ENCODE measurements at regions not wholly inside any gene's neighbourhood (a gene's known extent, or its start where the extent isn't known, plus 50 kb on each side); places are given as distances from the start of the nearest gene placed in this dataset.

- no peak for TF ChIP-seq POLR2A (IDR thresholded peaks at IDR 0.05; ENCODE audit: low read length)
- TF ChIP-seq GATA1 (IDR thresholded peaks at IDR 0.05; ENCODE audit: low read depth, low read length) = no peak
- no peak for DNase-seq
Measured at GRCh38 chr5:85096421-85096820, 711.7 kb upstream of the EDIL3 start.

GRCh38 chr5:85108471-85108870 is 723.8 kb upstream of the EDIL3 start:
- TF ChIP-seq POLR2A (IDR thresholded peaks at IDR 0.05; ENCODE audit: low read length) (no peak), GATA1 (IDR thresholded peaks at IDR 0.05; ENCODE audit: low read depth, low read length) (no peak)
- no peak for DNase-seq

- DNase-seq = no peak
- no peak for TF ChIP-seq GATA1 (IDR thresholded peaks at IDR 0.05; ENCODE audit: low read depth, low read length)
- no peak for TF ChIP-seq POLR2A (IDR thresholded peaks at IDR 0.05; ENCODE audit: low read length)
Measured at GRCh38 chr5:85109616-85110015, 724.9 kb upstream of the EDIL3 start.

DNA sequence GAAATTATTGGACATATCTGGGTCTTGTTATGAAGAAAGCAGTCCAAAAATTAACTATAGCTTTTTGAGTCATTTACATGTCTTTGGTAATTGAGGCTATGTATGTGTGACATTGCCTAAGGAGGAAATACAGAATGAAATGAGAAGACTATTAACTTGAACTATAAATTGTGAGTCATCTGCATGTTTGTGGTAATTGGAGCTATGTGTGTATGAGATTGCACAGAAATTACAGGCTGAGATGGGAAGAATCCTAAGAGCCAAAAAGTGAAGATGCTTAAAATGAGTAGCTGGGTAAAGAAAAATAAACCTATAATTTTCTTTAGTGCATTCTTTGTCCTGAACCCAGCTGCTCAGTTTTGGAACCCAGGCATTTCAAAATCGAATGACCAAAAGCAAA is 747.6 kb upstream of the EDIL3 start:
- TF ChIP-seq POLR2A (IDR thresholded peaks at IDR 0.05; ENCODE audit: low read length) (no peak), GATA1 (IDR thresholded peaks at IDR 0.05; ENCODE audit: low read depth, low read length) (no peak)
- no peak for DNase-seq

DNA sequence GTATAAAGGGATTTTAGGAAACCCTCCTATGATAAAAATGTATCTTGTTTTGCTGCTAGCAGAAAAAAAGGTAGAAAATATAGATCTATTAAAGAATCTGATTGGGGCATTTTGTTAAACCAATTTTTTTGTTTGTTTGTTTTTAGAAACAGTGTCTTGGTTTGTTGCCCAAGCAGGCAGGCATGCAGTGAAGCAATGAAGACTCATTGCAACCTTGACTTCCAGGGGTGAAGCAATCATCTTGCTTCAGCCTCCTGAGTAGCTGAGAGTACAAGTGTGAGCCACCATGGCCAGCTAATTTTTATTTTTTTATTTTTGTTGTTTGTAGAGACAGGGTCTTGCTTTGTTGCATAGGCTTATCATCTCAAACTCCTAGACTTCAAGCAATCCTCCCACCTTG is 755.8 kb upstream of the EDIL3 start:
- TF ChIP-seq POLR2A (IDR thresholded peaks at IDR 0.05; ENCODE audit: low read length) = no peak
- DNase-seq = no peak

DNA sequence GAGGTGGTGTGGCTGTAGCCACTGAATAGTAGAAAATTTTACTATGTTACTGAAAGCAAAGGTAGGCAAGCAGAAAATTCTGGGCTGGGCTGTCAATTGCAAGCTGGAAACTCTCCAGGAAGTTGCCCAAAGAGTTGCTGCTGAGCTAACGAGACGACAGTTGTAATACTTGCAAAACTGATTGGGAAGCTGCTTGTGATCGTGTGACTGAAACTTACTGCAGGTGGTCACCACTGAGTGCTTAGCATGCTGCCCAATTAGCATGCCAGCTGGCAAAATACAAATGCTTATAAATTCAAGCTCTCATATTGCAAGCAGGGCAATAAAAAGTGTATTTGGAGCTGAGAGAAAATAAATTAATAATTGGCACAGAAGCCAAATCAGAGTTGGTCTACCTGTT is 758.5 kb upstream of the EDIL3 start:
- TF ChIP-seq GATA1 (IDR thresholded peaks at IDR 0.05; ENCODE audit: low read depth, low read length) (no peak), POLR2A (IDR thresholded peaks at IDR 0.05; ENCODE audit: low read length) (no peak)
- DNase-seq = no peak

DNA sequence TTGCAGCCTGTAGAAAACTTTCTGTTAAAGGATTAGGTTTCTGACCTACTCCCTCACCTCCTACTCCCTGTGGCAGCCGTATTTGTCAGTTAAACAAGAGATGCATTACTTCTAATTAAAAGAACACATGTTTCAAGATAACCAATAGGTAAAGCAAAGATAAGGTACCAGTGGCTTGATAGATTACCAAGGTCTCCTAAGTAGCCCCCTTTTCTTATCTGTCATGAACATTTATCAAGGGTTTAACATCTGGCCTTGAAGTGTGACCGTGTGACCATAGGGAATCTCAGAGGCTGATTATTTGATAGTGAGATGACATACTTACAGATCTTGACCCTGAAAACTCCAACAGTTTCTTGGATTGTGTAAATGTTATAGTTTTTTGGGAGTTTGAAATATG is 764.0 kb upstream of the EDIL3 start:
- no peak for TF ChIP-seq GATA1 (IDR thresholded peaks at IDR 0.05; ENCODE audit: low read depth, low read length)

DNA sequence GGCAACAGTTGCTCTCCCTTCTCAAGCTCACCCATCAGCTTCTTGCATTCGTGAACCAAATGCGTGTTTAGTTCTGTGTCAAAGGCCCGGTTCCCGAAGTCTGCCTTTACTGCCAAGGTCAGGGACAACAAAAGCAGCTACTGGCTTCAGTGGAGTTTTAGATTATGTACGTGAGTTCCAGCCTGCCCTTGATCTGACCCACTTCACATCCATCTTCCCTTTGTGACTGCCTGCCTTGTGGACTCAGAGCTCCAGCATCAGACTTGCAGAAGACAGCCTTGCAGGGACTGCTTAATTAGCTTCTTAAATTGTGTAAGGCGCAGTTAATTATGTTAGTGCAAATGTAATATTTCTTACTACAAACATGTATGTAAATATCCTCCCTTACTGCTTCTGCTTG is 774.7 kb upstream of the EDIL3 start:
- no peak for DNase-seq
- no peak for TF ChIP-seq GATA1 (IDR thresholded peaks at IDR 0.05; ENCODE audit: low read depth, low read length)
- TF ChIP-seq POLR2A (IDR thresholded peaks at IDR 0.05; ENCODE audit: low read length) = no peak

More for the DNA sequence above, 764.0 kb upstream of the EDIL3 start:
- peak; percentile 22 to 82 for DNase-seq

GRCh38 chr5:85168474-85168873 is 783.8 kb upstream of the EDIL3 start:
- DNase-seq = no peak
- no peak for TF ChIP-seq GATA1 (IDR thresholded peaks at IDR 0.05; ENCODE audit: low read depth, low read length)
- no peak for TF ChIP-seq POLR2A (IDR thresholded peaks at IDR 0.05; ENCODE audit: low read length)

DNA sequence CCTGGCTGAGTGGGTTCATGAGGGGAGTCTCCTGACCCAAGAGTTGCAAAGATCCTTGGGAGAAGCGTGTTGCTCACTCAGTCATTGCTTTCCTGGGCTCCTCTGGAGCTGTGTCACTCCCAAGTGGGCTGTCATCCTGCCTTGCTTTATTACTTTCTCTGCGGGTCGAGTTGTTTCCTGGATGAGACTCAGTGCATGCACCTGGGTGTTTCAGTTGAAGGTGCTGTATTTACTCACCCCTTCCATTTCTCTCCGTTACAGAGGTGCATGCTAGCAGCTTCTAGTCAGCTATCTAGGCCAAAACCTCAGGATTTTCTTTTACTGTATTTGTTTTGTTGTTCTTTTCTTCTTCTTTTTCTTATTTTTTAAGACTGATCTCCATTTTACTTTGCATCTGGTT is 785.5 kb upstream of the EDIL3 start:
- TF ChIP-seq POLR2A (IDR thresholded peaks at IDR 0.05; ENCODE audit: low read length) = no peak
- DNase-seq = no peak

DNA sequence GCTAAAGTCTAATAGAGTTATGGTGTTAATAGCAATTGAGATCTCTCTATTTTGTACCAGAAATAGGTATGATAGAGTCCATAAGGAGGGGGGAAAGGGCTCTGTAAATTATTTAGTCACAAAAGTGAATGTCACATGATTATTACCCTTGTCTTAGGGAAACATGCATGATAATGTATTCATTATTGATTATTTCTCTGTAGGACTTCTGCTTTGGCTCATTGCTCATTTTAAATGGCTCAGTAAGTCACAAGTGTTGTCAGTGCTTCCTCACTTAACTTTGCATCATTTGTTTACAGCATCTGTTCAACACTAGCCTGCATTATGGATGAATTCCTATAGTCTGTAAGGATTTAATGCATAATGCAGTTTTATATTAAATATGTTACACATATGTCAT is 788.8 kb upstream of the EDIL3 start:
- TF ChIP-seq GATA1 (IDR thresholded peaks at IDR 0.05; ENCODE audit: low read depth, low read length) (no peak), POLR2A (IDR thresholded peaks at IDR 0.05; ENCODE audit: low read length) (no peak)
- no peak for DNase-seq

DNA sequence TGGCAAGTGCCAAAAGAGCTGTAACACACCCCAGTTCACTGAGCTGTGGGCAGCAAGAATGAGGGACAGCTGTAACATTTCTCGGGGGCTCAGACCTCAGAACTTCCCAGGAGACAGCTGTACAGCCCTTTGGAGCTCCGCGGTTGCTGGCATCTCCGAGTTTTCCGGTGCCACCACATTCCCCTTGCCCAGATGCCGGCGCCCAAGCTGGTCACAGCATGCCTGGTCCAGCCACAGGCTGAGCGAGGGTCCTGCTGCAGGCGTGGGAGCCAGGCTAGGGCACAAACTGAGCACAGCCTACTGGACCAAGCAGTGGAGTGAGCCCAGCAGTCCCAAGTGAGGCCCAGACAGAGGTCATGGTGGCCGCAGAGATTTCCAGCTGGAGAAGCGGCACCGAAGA is 797.7 kb upstream of the EDIL3 start:
- TF ChIP-seq GATA1 (IDR thresholded peaks at IDR 0.05; ENCODE audit: low read depth, low read length) = no peak
- TF ChIP-seq POLR2A (IDR thresholded peaks at IDR 0.05; ENCODE audit: low read length) = no peak
- no peak for DNase-seq

GRCh38 chr5:85204289-85204688 is 819.6 kb upstream of the EDIL3 start:
- DNase-seq = no peak
- TF ChIP-seq GATA1 (IDR thresholded peaks at IDR 0.05; ENCODE audit: low read depth, low read length) (no peak), POLR2A (IDR thresholded peaks at IDR 0.05; ENCODE audit: low read length) (no peak)

DNA sequence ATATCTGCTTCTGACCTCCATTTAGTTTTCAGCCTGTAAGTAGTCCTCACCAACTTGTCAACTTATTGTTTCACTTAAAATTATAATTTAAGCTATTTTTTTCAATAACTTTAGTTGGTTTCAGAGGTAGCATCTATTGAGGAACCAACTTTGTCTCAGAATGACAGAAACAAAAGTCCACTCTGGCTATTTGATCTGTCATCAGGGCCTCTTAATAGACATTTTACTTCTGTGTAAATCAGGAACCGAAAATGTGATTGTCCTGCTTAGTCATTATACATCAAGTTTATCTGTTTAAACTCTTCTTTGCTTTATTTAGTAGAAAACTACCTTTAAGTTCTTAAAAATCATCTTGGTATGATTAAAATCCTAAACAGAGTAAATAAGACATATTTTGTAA is 820.8 kb upstream of the EDIL3 start:
- no peak for DNase-seq
- TF ChIP-seq GATA1 (IDR thresholded peaks at IDR 0.05; ENCODE audit: low read depth, low read length) (no peak), POLR2A (IDR thresholded peaks at IDR 0.05; ENCODE audit: low read length) (no peak)

DNA sequence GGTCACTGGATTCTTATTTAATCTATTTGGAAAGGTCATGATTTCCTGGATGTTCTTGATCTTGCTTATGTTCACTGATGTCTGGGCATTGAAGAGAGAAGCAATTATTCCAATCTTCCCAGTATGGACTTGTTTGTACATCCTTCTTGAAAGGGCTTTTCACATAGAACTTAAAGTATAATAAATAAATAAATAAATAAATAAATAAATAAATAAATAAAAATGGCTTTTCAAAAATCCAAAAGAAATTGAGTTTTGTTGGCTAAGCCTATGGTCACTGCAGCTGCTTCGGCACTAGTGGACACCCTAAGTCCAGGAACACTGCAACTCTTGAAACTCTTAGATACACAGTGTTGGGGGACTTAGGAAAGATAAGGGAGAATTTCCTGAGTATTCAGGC is 840.7 kb upstream of the EDIL3 start:
- TF ChIP-seq POLR2A (IDR thresholded peaks at IDR 0.05; ENCODE audit: low read length) = no peak
- no peak for TF ChIP-seq GATA1 (IDR thresholded peaks at IDR 0.05; ENCODE audit: low read depth, low read length)

DNA sequence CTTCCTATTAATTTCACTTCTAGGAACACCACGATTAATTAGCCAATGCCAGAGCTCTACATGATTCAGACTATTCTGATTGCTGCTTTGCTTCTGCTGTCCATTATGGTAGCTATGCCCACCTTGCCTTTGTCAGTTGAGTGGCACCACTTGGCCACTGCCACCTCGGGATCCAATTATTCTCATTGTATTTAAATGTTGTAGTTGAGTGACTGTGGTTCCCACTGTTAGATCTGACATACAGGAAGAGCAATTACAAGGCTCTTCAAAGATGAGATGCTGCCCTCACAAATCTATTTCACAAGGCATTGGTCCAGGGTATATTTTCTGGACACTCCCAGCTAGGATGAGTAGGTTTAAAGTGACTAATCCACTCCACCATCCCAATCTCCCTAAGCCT is 864.5 kb upstream of the EDIL3 start:
- DNase-seq = no peak
- TF ChIP-seq GATA1 (IDR thresholded peaks at IDR 0.05; ENCODE audit: low read depth, low read length) = no peak
- no peak for TF ChIP-seq POLR2A (IDR thresholded peaks at IDR 0.05; ENCODE audit: low read length)

More for the DNA sequence above, 840.7 kb upstream of the EDIL3 start:
- DNase-seq = no peak

Data from erythroblast (primary cell).